8988T (cell line): ENCODE measurements at regions not wholly inside any gene's neighbourhood (a gene's known extent, or its start where the extent isn't known, plus 50 kb on each side); places are given as distances from the start of the nearest gene placed in this dataset.
"Not testable (repeated sequence)": the region's sequence is repeated elsewhere in the genome, so short reads cannot be mapped to it uniquely, and the experiment has no call there.

Experiments
- DNase-seq: peaks from one replicate; pipeline ENCODE4 v3.0.0; 2011

- no peak for DNase-seq
Observed at GRCh38 chr14:30445852-30446251, 113.1 kb upstream of the G2E3 start.

DNA sequence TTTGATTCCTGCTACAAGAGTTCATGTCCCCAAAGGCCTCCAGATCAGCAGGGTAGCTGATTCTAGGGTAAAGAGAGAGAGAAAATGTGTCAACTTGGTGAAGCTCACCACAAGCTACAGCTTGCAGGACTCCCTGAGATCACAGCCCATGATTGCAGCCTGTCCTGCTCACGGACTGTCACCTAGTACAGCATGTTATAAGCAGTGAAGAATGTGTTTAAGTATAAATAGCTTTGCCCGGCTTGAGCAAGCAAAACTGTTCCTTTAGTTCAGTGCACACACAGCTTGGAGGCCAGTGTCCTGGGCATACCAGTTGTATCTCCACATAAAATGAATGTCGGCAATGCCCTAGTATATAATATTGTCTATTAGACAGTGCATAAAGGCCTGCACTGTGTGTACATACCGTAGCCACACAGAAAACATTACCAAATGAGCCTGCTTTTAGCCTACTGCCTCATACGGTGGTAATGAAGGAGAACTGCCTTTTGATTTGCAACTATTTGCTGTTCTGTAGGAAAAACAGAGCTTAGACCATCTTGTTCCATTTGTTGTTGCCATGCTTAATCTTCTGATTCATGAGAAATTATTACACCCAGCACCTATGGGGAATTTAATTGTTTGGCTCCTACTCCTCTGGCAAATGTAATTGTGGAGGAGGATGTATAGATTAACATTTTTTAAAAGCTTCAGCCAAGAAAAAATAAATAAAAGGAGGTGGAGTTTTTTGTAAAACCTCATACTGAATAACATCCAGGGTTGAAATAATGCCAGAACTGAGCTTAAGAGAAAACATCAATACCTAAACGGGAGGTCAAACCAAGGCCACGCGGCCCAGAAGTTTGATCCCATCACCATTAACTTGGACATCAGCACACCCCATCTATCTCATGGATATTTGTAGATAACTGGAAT, 108.1 kb upstream of the G2E3 start:
- DNase-seq: no peak

GRCh38 chr14:30456296-30456695, 102.7 kb upstream of the G2E3 start:
- DNase-seq: no peak

DNA sequence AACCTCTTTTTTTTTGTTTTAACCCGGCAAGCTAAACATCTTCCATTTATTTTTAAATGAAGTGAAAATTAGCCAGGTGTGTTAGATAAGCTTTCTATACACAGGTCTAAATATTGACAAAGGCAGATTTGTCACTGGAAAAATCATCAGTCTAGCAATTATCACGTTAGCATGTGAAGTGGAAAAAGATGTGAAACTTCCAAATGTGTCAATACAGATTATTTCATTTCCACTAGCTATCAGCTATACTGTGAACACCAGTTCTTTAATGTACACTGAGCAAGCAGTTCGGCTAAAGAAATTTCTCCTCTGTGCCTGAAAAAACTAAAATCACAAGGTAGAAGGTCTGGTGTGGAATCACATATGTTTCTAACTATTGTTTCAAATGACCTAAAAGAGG, 96.6 kb upstream of the G2E3 start:
- DNase-seq: no peak

GRCh38 chr14:30464481-30464880, 94.5 kb upstream of the G2E3 start:
- no peak for DNase-seq

DNA sequence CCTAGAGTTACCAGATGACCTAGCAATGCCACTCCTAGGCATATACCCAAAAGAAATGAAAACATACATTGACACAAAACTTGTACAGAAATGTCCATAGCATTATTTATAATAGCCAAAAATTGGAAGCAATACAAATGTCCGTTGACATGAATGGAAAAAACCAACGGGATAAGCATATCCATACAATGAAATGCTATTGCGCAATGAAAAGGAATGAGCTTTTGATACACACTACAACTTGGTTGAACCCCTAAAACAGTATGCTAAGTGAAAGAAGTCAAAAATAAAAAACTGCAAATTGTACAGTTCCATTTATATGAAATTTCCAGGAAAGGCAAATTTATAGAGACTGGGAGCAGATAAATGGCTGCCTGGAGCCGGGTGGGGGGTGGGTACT, 90.6 kb upstream of the G2E3 start:
- DNase-seq: no peak

- DNase-seq: no peak
Observed at GRCh38 chr14:30471980-30472379, 87.0 kb upstream of the G2E3 start.

- not testable (repeated sequence) for DNase-seq
Observed at GRCh38 chr14:30473846-30474696, 84.9 kb upstream of the G2E3 start.

DNA sequence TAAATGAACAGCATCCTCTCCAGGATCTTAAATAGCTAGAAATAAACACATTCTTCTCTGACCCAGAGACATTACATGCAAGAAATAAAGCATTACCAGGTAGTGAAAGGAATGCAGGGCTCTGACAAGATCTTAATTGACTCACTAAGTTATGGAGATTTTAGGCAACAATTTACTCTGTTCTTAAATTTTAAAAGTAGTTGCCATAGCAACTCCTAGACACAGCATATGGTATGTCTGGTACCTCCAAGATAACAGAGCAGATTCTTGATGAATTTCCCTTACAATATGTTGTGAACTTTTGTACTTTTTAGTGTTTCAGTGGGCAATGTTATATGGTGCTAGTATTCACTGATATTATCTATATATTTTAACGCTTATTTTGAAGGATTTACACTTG, 76.7 kb upstream of the G2E3 start:
- no peak for DNase-seq

- no peak for DNase-seq
Observed at GRCh38 chr14:30484201-30484600, 74.8 kb upstream of the G2E3 start.

DNA sequence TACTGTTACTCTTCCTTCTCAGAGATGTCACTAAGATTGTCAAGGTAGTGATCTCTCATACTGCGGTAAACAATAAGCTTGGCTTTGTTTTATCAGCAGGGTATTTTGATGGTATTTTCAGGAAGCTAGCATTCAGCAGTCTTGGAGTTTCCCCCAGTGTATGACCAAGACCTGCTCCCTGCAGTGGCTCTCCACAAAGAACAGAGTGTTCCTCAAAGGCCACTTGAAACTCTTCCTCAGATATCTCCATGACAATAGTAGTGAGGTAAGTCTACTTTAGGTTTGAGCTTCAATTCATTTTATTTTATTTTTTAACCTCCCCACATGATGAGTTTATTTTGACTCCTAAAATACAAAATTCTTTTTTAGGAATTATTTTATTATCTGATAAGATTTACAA, 74.0 kb upstream of the G2E3 start:
- DNase-seq: no peak

GRCh38 chr14:30496852-30497251, 62.1 kb upstream of the G2E3 start:
- DNase-seq: no peak

- DNase-seq: no peak
Observed at GRCh38 chr14:30499358-30499757, 59.6 kb upstream of the G2E3 start.

GRCh38 chr14:30500222-30500621, 58.7 kb upstream of the G2E3 start:
- no peak for DNase-seq

- no peak for DNase-seq
Observed at GRCh38 chr14:30507209-30507608, 51.7 kb upstream of the G2E3 start.
